ENCODE measurements at regions not wholly inside any gene's neighbourhood (a gene's known extent, or its start where the extent isn't known, plus 50 kb on each side); places are given as distances from the start of the nearest gene placed in this dataset.

GRCh38 chr6:6810727-6811126, 222.2 kb downstream of the LY86 start:
- TF ChIP-seq, protein P1, sequence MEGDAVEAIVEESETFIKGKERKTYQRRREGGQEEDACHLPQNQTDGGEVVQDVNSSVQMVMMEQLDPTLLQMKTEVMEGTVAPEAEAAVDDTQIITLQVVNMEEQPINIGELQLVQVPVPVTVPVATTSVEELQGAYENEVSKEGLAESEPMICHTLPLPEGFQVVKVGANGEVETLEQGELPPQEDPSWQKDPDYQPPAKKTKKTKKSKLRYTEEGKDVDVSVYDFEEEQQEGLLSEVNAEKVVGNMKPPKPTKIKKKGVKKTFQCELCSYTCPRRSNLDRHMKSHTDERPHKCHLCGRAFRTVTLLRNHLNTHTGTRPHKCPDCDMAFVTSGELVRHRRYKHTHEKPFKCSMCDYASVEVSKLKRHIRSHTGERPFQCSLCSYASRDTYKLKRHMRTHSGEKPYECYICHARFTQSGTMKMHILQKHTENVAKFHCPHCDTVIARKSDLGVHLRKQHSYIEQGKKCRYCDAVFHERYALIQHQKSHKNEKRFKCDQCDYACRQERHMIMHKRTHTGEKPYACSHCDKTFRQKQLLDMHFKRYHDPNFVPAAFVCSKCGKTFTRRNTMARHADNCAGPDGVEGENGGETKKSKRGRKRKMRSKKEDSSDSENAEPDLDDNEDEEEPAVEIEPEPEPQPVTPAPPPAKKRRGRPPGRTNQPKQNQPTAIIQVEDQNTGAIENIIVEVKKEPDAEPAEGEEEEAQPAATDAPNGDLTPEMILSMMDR (conservative IDR thresholded peaks at IDR 0.05; ENCODE audit: low read length): no peak
- no peak for TF ChIP-seq EZH2phosphoT487 (IDR thresholded peaks at IDR 0.05; ENCODE audit: borderline replicate concordance, low read depth, low read length)
